ENCODE measurements at regions not wholly inside any gene's neighbourhood (a gene's known extent, or its start where the extent isn't known, plus 50 kb on each side); places are given as distances from the start of the nearest gene placed in this dataset.

GRCh38 chr9:78606001-78606379 is 309.1 kb downstream of the PSAT1 start:
- H3K36me3 ChIP-seq (ENCODE audit: control insufficient read depth in 2 of 4, insufficient read depth in 4 of 4, low read length in 3 of 4), result no peaks in the 10 kb centered on the region
- H2AFZ ChIP-seq (ENCODE audit: low read length), result no peak overlapping the region
- no peak overlapping the region for H3K23ac ChIP-seq (ENCODE audit: insufficient read length)
- H4K5ac ChIP-seq (ENCODE audit: insufficient read length, low read depth, low read length), result no peak overlapping the region
- H4K91ac ChIP-seq (replicated peaks; ENCODE audit: insufficient read length, low read length), result no peak overlapping the region
- no peaks in the 10 kb centered on the region for H3K9me3 ChIP-seq (ENCODE audit: insufficient read depth in 2 of 2, low read depth in 1 of 2, low read length in 1 of 2)
- H2AK5ac ChIP-seq (ENCODE audit: low read depth, low read length), result no peak overlapping the region
- H3K23me2 ChIP-seq (ENCODE audit: low read depth, low read length), result no peaks in the 10 kb centered on the region
- no peaks in the 10 kb centered on the region for H3K79me2 ChIP-seq (ENCODE audit: control insufficient read depth in 1 of 2, insufficient read depth in 2 of 2, low read length in 2 of 2)
- no peak overlapping the region for H2BK5ac ChIP-seq (ENCODE audit: low read depth, low read length)
- no peak overlapping the region for H2BK12ac ChIP-seq (ENCODE audit: low read depth, low read length)
- no peak overlapping the region for H3K18ac ChIP-seq (ENCODE audit: extremely low read depth, low read length)
- no peak overlapping the region for H3K14ac ChIP-seq (ENCODE audit: insufficient read length)
- H3K56ac ChIP-seq (replicated peaks; ENCODE audit: insufficient read length, low read depth, low read length), result no peak overlapping the region
- H3K9ac ChIP-seq (replicated peaks in 1 of 4; ENCODE audit: extremely low read depth in 1 of 4, low read depth in 3 of 4, low read length in 3 of 4), result no peak overlapping the region
- no peak overlapping the region for H2BK120ac ChIP-seq (replicated peaks; ENCODE audit: low read depth, low read length)
- H3K27me3 ChIP-seq (replicated peaks in 1 of 4; ENCODE audit: control insufficient read depth in 3 of 4, extremely low read depth in 1 of 4, insufficient read depth in 3 of 4, low read length in 3 of 4), result no peaks in the 10 kb centered on the region
- no peak overlapping the region for H3K4ac ChIP-seq (replicated peaks; ENCODE audit: insufficient read length, low read depth, low read length)
- no peak for FAIRE-seq
- no peak overlapping the region for H2BK15ac ChIP-seq (ENCODE audit: low read length)
- ChIA-PET POLR2A (ENCODE audit: partially characterized antibody) (no interaction called here), CTCF (ENCODE audit: partially characterized antibody) (interaction anchor here (1.0 to 1.7 kb wide), 3 partner anchors 20 to 178 kb away, joined by 3 to 5 read pairs (median 3); no protein-coding TSS in a partner anchor)
- no peak for TF ChIP-seq RXRA (IDR thresholded peaks at IDR 0.05; ENCODE audit: insufficient read depth, low read depth, low read length)
- H3K27ac ChIP-seq (ENCODE audit: low read depth, low read length), result no peak overlapping the region
- 91% methylated on average over 5 of the region's 5 CpGs; no CpG with 5 or more reads in 1 of the 2 experiments for WGBS, 2 experiments (ENCODE audit: extremely low coverage in 1 of 2, insufficient coverage in 1 of 2, insufficient read length in 1 of 2, insufficient replicate concordance in 2 of 2, low coverage in 1 of 2, low lambda C conversion rate in 2 of 2, missing lambda C conversion rate in 1 of 2)
- H3K4me3 ChIP-seq (ENCODE audit: extremely low read depth in 1 of 4, insufficient read depth in 2 of 4, low read depth in 3 of 4, low read length in 4 of 4), result no peak overlapping the region
- H4K8ac ChIP-seq (ENCODE audit: extremely low read depth, insufficient read depth, low read length), result no peak overlapping the region
- no peaks in the 10 kb centered on the region for H3K79me1 ChIP-seq (ENCODE audit: low read depth, low read length)
- DNase-seq (ENCODE audit: low read depth in 1 of 2, low spot score in 2 of 2), result no peak
- no peak overlapping the region for H3K4me2 ChIP-seq (ENCODE audit: insufficient read depth in 1 of 2, low read depth in 2 of 2, low read length in 2 of 2)
- H4K20me1 ChIP-seq (replicated peaks in 1 of 2; ENCODE audit: control insufficient read depth in 1 of 2, insufficient read depth in 2 of 2, low read length in 2 of 2), result no peaks in the 10 kb centered on the region
- H2BK20ac ChIP-seq (ENCODE audit: low read length), result no peak overlapping the region
- H3K4me1 ChIP-seq (replicated peaks in 1 of 4; ENCODE audit: control insufficient read depth in 3 of 4, insufficient read depth in 4 of 4, low read length in 3 of 4), result peaks cover 0 to 9% (median 5%) of the 10 kb centered on the region in 4 experiments; a peak in 4 of 7 replicates
